GM23338 (cell line): ENCODE measurements at regions not wholly inside any gene's neighbourhood (a gene's known extent, or its start where the extent isn't known, plus 50 kb on each side); places are given as distances from the start of the nearest gene placed in this dataset.

ENCODE experiments used
- ATAC-seq: fragments of 200-7000 bp; cut with Tn5 transposase; 3 replicates; pipeline ENCODE4 v1.9.1; 2020
- DNase-seq: peaks from one replicate; pipeline ENCODE4 v3.0.0-alpha.2; 2015; ENCODE audit warnings: low spot score
- H2AFZ ChIP-seq: fragments of 200-600 bp; sonication (generic); 2 replicates; pipeline ENCODE4 v1.8.0; 2016; ENCODE audit warnings: antibody characterized with exemption, mild to moderate bottlenecking, moderate library complexity
- H3F3A ChIP-seq: fragments of 200-600 bp; sonication (generic); replicated peaks from 2 replicates; pipeline ENCODE4 v1.8.0; 2017; ENCODE audit warnings: antibody characterized with exemption, mixed run types, low read depth
- H3K27ac ChIP-seq: fragments of 200-600 bp; sonication (generic); 2 replicates; pipeline ENCODE4 v1.6.1; 2016; ENCODE audit warnings: low read depth
- H3K27me3 ChIP-seq: fragments of 200-600 bp; sonication (generic); 2 replicates; pipeline ENCODE4 v1.8.0; 2016; ENCODE audit warnings: mild to moderate bottlenecking, mixed run types, moderate library complexity; ENCODE audit not compliant: insufficient read depth
- H3K36me3 ChIP-seq: fragments of 200-600 bp; sonication (generic); 2 replicates; pipeline ENCODE4 v1.8.0; 2016; ENCODE audit warnings: mild to moderate bottlenecking; ENCODE audit not compliant: insufficient read depth
- H3K4me1 ChIP-seq: fragments of 200-600 bp; sonication (generic); 2 replicates; pipeline ENCODE4 v1.8.0; 2016; ENCODE audit warnings: mild to moderate bottlenecking, moderate library complexity; ENCODE audit not compliant: insufficient read depth
- H3K4me2 ChIP-seq: fragments of 200-600 bp; sonication (generic); 2 replicates; pipeline ENCODE4 v1.7.1; 2017; ENCODE audit warnings: mixed run types
- H3K4me3 ChIP-seq: fragments of 200-600 bp; sonication (generic); 2 replicates; pipeline ENCODE4 v1.6.1; 2016; ENCODE audit warnings: mixed run types
- H3K79me2 ChIP-seq: fragments of 200-600 bp; sonication (generic); replicated peaks from 2 replicates; pipeline ENCODE4 v1.8.0; 2017; ENCODE audit warnings: mild to moderate bottlenecking; ENCODE audit not compliant: insufficient read depth
- H3K9me2 ChIP-seq: fragments of 200-600 bp; sonication (generic); 2 replicates; pipeline ENCODE4 v1.8.0; 2017; ENCODE audit not compliant: insufficient read depth
- H4K20me1 ChIP-seq: fragments of 200-600 bp; sonication (generic); replicated peaks from 2 replicates; pipeline ENCODE4 v1.8.0; 2017; ENCODE audit warnings: mild to moderate bottlenecking; ENCODE audit not compliant: insufficient read depth
- H3K27ac Mint-ChIP-seq: 2 replicates; pipeline ENCODE4 v1.8.0; 2020; ENCODE audit warnings: inconsistent platforms, mild to moderate bottlenecking, moderate library complexity, mixed read lengths
- H3K27me3 Mint-ChIP-seq: 3 replicates; pipeline ENCODE4 v1.8.0; 2022; ENCODE audit warnings: low read depth, mild to moderate bottlenecking, moderate library complexity, mixed read lengths, inconsistent platforms; ENCODE audit not compliant: insufficient read depth, poor library complexity
- H3K36me3 Mint-ChIP-seq: 3 replicates; pipeline ENCODE4 v1.8.0; 2021; ENCODE audit warnings: low read depth, mild to moderate bottlenecking, inconsistent platforms, moderate library complexity, mixed read lengths
- H3K4me1 Mint-ChIP-seq: 3 replicates; pipeline ENCODE4 v1.8.0; 2020; ENCODE audit warnings: mild to moderate bottlenecking, inconsistent platforms, mixed read lengths
- H3K4me3 Mint-ChIP-seq: 3 replicates; pipeline ENCODE4 v1.8.0; 2021; ENCODE audit warnings: moderate library complexity, mild to moderate bottlenecking, inconsistent platforms, mixed read lengths
- H3K9me3 Mint-ChIP-seq: 3 replicates; pipeline ENCODE4 v1.8.0; 2020; ENCODE audit warnings: moderate library complexity, mild to moderate bottlenecking, inconsistent platforms, mixed read lengths
- CREB1 ChIP-seq: fragments of 250-450 bp; sonication (Bioruptor Pico); IDR thresholded peaks from 2 replicates; pipeline ENCODE4 v1.5.0; 2020; ENCODE audit warnings: low read depth, mild to moderate bottlenecking, moderate library complexity
- EZH2phosphoT487 ChIP-seq: fragments of 200-600 bp; sonication (generic); IDR thresholded peaks from one replicate; pipeline ENCODE4 v1.8.1; 2018; ENCODE audit warnings: antibody characterized with exemption; ENCODE audit not compliant: unreplicated experiment
- JUNB ChIP-seq: IDR thresholded peaks from one replicate; pipeline ENCODE4 v1.6.1; 2016; ENCODE audit warnings: antibody characterized with exemption; ENCODE audit not compliant: unreplicated experiment
- POLR2AphosphoS5 ChIP-seq: IDR thresholded peaks from 2 replicates; pipeline ENCODE4 v1.6.1; 2016; ENCODE audit warnings: antibody characterized with exemption, low read depth
- STAT1 ChIP-seq: IDR thresholded peaks from one replicate; pipeline ENCODE4 v1.6.1; 2016; ENCODE audit warnings: antibody characterized with exemption; ENCODE audit not compliant: unreplicated experiment
- ZNF114 ChIP-seq: fragments of 250-450 bp; sonication (Bioruptor Pico); IDR thresholded peaks from 2 replicates; pipeline ENCODE4 v1.5.0; 2020; ENCODE audit warnings: mild to moderate bottlenecking, moderate library complexity
- ZNF331 ChIP-seq: fragments of 250-450 bp; sonication (Bioruptor Pico); IDR thresholded peaks from 2 replicates; pipeline ENCODE4 v1.5.0; 2020; ENCODE audit warnings: low read depth, mild to moderate bottlenecking, moderate library complexity
- TF ChIP-seq, protein P1 (sequence below): IDR thresholded peaks from one replicate; pipeline ENCODE4 v1.6.1; 2018; ENCODE audit warnings: antibody characterized with exemption; ENCODE audit not compliant: unreplicated experiment
- TF ChIP-seq, protein P2 (sequence below): IDR thresholded peaks from 2 replicates; pipeline ENCODE4 v1.6.1; 2016; ENCODE audit warnings: antibody characterized with exemption
- TF ChIP-seq, protein P3 (sequence below): fragments of 250-450 bp; sonication (Bioruptor Pico); IDR thresholded peaks from 2 replicates; pipeline ENCODE4 v1.5.0; 2020; ENCODE audit warnings: mild to moderate bottlenecking, moderate library complexity
- TF ChIP-seq, protein P4 (sequence below), 2 experiments: fragments of 200-600 bp in 1 of 2; sonication (generic) in 1 of 2; conservative IDR thresholded peaks; 2 replicates each; pipeline versions ENCODE4 v1.5.1 to v1.6.1; 2016 to 2017; ENCODE audit warnings: antibody characterized with exemption in 2 of 2, low read depth in 2 of 2, mild to moderate bottlenecking in 2 of 2, moderate library complexity in 1 of 2

DNA sequence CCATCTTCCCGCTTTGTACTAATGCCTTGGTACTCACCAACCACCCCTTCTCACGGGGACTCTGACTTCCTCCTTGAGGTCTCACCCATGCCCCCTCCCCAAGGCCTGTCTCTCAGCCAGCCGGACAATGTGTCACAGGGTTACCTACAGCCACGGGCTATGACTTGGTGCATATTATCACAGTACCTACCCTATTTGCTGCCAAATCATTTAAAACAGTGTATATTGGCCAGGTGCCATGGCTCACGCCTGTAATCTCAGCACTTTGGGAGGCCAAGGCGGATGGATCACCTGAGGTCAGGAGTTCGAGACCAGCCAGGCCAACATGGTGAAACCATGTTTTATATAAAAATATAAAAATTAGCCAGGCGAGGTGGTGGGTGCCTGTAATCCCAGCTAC, 93.4 kb upstream of the TBL1XR1 start:
- Mint-ChIP-seq H3K4me3 (no peak overlapping the region), H3K9me3 (no peaks in the 10 kb centered on the region; the same call in 2 of the 3 replicates), H3K36me3 (no peaks in the 10 kb centered on the region), H3K27ac (no peak overlapping the region), H3K4me1 (peaks cover 13% of the 10 kb centered on the region), H3K27me3 (peaks cover 4% of the 10 kb centered on the region)
- no peaks in the 10 kb centered on the region for H3K27me3 ChIP-seq
- 0 out of 2 replicates have a peak, but pooled peaks cover 5% of the 10 kb centered on the region for H3K4me1 ChIP-seq
- H3K4me3 ChIP-seq = no peak overlapping the region
- no peaks in the 10 kb centered on the region for H3K79me2 ChIP-seq
- ATAC-seq = no peak
- no peaks in the 10 kb centered on the region for H4K20me1 ChIP-seq
- H3K27ac ChIP-seq = no peak overlapping the region
- no peak overlapping the region for H3K4me2 ChIP-seq
- no peaks in the 10 kb centered on the region for H3K9me2 ChIP-seq
- H2AFZ ChIP-seq = no peak overlapping the region
- no peak for DNase-seq
- H3K36me3 ChIP-seq = no peaks in the 10 kb centered on the region
- no peaks in the 10 kb centered on the region for H3F3A ChIP-seq
- TF ChIP-seq JUNB (no peak), EZH2phosphoT487 (no peak), ZNF114 (CRISPR knock-in tag) (no peak), POLR2AphosphoS5 (no peak), CREB1 (no peak), ZNF331 (CRISPR knock-in tag) (no peak), STAT1 (no peak)
- TF ChIP-seq, protein P1, sequence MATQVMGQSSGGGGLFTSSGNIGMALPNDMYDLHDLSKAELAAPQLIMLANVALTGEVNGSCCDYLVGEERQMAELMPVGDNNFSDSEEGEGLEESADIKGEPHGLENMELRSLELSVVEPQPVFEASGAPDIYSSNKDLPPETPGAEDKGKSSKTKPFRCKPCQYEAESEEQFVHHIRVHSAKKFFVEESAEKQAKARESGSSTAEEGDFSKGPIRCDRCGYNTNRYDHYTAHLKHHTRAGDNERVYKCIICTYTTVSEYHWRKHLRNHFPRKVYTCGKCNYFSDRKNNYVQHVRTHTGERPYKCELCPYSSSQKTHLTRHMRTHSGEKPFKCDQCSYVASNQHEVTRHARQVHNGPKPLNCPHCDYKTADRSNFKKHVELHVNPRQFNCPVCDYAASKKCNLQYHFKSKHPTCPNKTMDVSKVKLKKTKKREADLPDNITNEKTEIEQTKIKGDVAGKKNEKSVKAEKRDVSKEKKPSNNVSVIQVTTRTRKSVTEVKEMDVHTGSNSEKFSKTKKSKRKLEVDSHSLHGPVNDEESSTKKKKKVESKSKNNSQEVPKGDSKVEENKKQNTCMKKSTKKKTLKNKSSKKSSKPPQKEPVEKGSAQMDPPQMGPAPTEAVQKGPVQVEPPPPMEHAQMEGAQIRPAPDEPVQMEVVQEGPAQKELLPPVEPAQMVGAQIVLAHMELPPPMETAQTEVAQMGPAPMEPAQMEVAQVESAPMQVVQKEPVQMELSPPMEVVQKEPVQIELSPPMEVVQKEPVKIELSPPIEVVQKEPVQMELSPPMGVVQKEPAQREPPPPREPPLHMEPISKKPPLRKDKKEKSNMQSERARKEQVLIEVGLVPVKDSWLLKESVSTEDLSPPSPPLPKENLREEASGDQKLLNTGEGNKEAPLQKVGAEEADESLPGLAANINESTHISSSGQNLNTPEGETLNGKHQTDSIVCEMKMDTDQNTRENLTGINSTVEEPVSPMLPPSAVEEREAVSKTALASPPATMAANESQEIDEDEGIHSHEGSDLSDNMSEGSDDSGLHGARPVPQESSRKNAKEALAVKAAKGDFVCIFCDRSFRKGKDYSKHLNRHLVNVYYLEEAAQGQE = no peak
- TF ChIP-seq, protein P2, sequence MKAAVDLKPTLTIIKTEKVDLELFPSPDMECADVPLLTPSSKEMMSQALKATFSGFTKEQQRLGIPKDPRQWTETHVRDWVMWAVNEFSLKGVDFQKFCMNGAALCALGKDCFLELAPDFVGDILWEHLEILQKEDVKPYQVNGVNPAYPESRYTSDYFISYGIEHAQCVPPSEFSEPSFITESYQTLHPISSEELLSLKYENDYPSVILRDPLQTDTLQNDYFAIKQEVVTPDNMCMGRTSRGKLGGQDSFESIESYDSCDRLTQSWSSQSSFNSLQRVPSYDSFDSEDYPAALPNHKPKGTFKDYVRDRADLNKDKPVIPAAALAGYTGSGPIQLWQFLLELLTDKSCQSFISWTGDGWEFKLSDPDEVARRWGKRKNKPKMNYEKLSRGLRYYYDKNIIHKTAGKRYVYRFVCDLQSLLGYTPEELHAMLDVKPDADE = no peak
- TF ChIP-seq, protein P3, sequence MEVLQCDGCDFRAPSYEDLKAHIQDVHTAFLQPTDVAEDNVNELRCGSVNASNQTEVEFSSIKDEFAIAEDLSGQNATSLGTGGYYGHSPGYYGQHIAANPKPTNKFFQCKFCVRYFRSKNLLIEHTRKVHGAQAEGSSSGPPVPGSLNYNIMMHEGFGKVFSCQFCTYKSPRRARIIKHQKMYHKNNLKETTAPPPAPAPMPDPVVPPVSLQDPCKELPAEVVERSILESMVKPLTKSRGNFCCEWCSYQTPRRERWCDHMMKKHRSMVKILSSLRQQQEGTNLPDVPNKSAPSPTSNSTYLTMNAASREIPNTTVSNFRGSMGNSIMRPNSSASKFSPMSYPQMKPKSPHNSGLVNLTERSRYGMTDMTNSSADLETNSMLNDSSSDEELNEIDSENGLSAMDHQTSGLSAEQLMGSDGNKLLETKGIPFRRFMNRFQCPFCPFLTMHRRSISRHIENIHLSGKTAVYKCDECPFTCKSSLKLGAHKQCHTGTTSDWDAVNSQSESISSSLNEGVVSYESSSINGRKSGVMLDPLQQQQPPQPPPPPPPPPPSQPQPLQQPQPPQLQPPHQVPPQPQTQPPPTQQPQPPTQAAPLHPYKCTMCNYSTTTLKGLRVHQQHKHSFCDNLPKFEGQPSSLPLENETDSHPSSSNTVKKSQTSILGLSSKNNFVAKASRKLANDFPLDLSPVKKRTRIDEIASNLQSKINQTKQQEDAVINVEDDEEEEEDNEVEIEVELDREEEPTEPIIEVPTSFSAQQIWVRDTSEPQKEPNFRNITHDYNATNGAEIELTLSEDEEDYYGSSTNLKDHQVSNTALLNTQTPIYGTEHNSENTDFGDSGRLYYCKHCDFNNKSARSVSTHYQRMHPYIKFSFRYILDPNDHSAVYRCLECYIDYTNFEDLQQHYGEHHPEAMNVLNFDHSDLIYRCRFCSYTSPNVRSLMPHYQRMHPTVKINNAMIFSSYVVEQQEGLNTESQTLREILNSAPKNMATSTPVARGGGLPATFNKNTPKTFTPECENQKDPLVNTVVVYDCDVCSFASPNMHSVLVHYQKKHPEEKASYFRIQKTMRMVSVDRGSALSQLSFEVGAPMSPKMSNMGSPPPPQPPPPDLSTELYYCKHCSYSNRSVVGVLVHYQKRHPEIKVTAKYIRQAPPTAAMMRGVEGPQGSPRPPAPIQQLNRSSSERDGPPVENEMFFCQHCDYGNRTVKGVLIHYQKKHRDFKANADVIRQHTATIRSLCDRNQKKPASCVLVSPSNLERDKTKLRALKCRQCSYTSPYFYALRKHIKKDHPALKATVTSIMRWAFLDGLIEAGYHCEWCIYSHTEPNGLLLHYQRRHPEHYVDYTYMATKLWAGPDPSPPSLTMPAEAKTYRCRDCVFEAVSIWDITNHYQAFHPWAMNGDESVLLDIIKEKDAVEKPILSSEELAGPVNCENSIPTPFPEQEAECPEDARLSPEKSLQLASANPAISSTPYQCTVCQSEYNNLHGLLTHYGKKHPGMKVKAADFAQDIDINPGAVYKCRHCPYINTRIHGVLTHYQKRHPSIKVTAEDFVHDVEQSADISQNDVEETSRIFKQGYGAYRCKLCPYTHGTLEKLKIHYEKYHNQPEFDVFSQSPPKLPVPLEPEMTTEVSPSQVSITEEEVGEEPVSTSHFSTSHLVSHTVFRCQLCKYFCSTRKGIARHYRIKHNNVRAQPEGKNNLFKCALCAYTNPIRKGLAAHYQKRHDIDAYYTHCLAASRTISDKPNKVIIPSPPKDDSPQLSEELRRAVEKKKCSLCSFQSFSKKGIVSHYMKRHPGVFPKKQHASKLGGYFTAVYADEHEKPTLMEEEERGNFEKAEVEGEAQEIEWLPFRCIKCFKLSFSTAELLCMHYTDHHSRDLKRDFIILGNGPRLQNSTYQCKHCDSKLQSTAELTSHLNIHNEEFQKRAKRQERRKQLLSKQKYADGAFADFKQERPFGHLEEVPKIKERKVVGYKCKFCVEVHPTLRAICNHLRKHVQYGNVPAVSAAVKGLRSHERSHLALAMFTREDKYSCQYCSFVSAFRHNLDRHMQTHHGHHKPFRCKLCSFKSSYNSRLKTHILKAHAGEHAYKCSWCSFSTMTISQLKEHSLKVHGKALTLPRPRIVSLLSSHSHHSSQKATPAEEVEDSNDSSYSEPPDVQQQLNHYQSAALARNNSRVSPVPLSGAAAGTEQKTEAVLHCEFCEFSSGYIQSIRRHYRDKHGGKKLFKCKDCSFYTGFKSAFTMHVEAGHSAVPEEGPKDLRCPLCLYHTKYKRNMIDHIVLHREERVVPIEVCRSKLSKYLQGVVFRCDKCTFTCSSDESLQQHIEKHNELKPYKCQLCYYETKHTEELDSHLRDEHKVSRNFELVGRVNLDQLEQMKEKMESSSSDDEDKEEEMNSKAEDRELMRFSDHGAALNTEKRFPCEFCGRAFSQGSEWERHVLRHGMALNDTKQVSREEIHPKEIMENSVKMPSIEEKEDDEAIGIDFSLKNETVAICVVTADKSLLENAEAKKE (CRISPR knock-in tag) = no peak
- TF ChIP-seq, protein P4, sequence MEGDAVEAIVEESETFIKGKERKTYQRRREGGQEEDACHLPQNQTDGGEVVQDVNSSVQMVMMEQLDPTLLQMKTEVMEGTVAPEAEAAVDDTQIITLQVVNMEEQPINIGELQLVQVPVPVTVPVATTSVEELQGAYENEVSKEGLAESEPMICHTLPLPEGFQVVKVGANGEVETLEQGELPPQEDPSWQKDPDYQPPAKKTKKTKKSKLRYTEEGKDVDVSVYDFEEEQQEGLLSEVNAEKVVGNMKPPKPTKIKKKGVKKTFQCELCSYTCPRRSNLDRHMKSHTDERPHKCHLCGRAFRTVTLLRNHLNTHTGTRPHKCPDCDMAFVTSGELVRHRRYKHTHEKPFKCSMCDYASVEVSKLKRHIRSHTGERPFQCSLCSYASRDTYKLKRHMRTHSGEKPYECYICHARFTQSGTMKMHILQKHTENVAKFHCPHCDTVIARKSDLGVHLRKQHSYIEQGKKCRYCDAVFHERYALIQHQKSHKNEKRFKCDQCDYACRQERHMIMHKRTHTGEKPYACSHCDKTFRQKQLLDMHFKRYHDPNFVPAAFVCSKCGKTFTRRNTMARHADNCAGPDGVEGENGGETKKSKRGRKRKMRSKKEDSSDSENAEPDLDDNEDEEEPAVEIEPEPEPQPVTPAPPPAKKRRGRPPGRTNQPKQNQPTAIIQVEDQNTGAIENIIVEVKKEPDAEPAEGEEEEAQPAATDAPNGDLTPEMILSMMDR (conservative IDR thresholded peaks at IDR 0.05; ENCODE audit: low read depth in 2 of 2) = no peak
